ENCODE measurements at regions not wholly inside any gene's neighbourhood (a gene's known extent, or its start where the extent isn't known, plus 50 kb on each side); places are given as distances from the start of the nearest gene placed in this dataset.

DNA sequence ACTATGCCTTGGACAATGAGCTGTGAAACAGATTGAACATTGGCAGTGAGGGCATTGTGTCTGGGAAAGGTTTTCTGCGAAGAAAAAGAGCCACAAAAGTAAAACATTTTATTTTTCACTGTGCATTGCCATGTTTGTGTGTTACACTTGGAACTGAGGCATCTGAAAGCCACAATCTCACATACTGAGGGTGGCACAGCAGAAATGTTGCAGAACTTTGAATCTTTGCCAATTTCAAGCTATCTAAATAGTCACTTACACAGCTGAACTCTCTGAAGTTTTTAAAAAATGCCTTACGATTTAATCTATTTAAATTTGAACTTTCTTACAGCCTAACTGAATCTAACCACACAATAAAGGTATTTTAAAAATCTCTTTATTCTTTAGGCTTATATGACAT lies 154.1 kb upstream of the GRM7 start:
- H3K4me3 ChIP-seq (ENCODE audit: low read depth, low read length): no peak overlapping the region
- TF ChIP-seq, protein P1, sequence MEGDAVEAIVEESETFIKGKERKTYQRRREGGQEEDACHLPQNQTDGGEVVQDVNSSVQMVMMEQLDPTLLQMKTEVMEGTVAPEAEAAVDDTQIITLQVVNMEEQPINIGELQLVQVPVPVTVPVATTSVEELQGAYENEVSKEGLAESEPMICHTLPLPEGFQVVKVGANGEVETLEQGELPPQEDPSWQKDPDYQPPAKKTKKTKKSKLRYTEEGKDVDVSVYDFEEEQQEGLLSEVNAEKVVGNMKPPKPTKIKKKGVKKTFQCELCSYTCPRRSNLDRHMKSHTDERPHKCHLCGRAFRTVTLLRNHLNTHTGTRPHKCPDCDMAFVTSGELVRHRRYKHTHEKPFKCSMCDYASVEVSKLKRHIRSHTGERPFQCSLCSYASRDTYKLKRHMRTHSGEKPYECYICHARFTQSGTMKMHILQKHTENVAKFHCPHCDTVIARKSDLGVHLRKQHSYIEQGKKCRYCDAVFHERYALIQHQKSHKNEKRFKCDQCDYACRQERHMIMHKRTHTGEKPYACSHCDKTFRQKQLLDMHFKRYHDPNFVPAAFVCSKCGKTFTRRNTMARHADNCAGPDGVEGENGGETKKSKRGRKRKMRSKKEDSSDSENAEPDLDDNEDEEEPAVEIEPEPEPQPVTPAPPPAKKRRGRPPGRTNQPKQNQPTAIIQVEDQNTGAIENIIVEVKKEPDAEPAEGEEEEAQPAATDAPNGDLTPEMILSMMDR (IDR thresholded peaks at IDR 0.05; ENCODE audit: control insufficient read depth, extremely low read depth, insufficient read depth): no peak

DNA sequence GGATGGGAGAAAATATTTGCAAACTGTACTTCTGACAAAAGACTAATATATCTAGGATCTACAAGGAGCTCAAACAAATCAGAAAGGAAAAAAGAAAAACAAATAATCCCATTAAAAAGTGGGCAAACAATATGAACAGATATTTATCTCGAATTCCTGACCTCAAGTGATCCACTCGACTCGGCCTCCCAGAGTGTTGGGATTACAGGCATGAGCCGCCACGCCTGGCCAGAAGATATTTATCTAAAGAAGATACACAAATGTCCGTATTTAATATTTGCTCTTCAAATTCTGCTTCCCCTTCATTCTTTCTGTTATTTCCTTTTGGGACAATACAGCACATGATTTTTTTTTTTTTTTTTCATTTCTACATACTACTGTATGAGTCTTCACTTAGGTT lies 151.7 kb upstream of the GRM7 start:
- no peak overlapping the region for H3K4me3 ChIP-seq (ENCODE audit: low read depth, low read length)
- DNase-seq (ENCODE audit: low read depth): peak; percentile 93
- TF ChIP-seq, protein P1 (IDR thresholded peaks at IDR 0.05; ENCODE audit: control insufficient read depth, extremely low read depth, insufficient read depth): no peak

More for the DNA sequence above, 154.1 kb upstream of the GRM7 start:
- DNase-seq (ENCODE audit: low read depth): no peak

DNA sequence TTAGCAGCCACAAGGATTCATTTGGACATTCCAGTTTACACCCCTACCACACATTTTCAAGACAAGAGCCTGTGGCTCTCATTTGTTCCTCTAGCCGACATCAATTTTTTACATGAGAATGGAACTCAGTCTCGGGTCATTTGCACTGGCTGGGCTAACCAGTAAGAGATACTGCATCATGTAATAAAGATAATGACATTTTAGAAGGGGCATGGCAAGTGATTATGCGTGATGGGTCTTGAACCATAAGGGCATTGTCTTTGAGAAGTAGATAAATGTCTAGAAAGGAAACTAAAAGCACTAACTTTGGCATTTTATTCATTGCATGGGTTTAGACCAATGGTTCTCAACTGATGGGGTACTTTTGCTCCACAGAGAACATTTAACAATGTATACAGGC lies 146.0 kb upstream of the GRM7 start:
- DNase-seq (ENCODE audit: low read depth): no peak
- H3K4me3 ChIP-seq (ENCODE audit: low read depth, low read length): no peak overlapping the region
- TF ChIP-seq, protein P1 (IDR thresholded peaks at IDR 0.05; ENCODE audit: control insufficient read depth, extremely low read depth, insufficient read depth): no peak

DNA sequence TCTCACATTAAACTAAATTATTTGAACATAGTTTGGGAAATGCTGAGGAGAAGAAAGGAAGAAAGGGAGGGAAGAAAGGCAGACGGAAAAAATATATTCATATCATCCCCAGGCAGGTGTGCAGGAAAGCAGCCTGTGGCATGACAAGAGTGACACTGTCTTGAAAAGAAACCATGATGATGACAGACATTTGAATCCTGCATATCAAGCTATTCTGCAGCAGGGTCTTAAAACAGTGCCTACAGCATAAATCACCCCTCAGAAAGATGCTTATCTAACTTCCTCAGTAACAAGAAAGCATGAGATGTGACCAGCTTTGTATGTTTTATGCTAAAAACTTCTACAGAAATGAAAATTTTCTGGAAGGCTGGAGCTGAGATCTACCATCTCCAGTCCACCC lies 144.5 kb upstream of the GRM7 start:
- no peak overlapping the region for H3K4me3 ChIP-seq (ENCODE audit: low read depth, low read length)
- no peak for DNase-seq (ENCODE audit: low read depth)
- TF ChIP-seq, protein P1 (IDR thresholded peaks at IDR 0.05; ENCODE audit: control insufficient read depth, extremely low read depth, insufficient read depth): no peak

DNA sequence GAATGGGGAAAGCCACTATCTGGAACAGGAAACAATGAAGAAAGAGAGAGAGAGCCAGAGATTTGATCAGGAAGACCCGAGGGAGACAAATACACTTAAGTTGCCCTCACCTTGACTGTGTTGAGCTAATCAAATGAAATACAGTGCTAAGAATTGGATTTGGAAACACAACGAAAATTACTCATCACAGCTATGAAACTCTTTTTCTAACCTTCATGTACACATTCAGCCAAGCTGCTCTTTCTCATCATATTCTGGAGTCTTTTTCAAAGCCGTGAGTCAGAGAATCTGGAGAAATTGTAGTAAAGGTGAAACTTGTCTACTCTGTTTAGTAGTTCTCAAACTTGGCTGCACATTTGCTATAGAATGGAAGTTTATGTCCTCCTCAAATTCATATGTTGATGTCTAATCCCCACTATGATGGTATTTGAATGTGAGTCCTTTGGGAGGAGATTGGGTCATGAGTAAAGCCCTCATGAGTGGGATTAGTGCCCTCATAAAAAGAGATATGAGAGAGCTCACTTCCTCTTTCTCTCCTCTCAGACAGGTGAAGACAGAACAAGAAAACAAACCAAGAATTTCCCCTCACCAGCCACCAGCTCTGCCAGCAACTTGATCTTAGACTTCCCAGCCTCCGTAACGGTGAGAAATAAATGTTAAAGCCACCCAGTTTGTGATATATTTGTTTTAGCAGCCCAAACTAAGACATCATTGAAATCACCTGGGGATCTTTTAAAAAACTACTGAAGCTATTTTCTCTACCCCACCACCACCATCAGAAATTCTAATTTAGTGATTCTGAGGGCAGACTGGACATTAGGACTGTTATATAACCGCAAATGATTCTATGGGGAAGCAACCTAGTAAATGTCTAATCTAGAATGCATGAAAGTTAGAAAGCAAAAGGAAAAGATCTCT lies 143.6 kb upstream of the GRM7 start:
- no peak overlapping the region for H3K4me3 ChIP-seq (ENCODE audit: low read depth, low read length)
- TF ChIP-seq, protein P1 (IDR thresholded peaks at IDR 0.05; ENCODE audit: control insufficient read depth, extremely low read depth, insufficient read depth): no peak
- DNase-seq (ENCODE audit: low read depth): no peak

DNA sequence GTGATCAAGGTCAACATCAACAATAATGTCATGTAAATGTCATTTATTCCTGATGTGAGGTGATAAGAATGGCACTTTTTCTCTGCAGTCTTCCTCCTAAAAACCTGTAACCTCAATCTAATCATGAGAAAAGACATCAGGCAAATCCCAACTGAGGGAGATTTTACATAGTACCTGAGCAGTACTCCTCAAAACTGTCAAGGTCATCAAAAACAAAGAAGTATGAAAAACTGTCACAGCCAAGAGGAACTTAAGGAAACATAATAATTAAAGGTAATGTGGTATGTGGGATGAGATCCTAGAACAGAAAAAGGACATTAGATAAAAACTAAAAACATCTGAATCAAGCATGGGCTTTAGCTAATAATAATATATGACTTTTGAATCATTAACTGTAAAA lies 140.9 kb upstream of the GRM7 start:
- no peak for DNase-seq (ENCODE audit: low read depth)
- TF ChIP-seq, protein P1 (IDR thresholded peaks at IDR 0.05; ENCODE audit: control insufficient read depth, extremely low read depth, insufficient read depth): no peak
- no peak overlapping the region for H3K4me3 ChIP-seq (ENCODE audit: low read depth, low read length)

DNA sequence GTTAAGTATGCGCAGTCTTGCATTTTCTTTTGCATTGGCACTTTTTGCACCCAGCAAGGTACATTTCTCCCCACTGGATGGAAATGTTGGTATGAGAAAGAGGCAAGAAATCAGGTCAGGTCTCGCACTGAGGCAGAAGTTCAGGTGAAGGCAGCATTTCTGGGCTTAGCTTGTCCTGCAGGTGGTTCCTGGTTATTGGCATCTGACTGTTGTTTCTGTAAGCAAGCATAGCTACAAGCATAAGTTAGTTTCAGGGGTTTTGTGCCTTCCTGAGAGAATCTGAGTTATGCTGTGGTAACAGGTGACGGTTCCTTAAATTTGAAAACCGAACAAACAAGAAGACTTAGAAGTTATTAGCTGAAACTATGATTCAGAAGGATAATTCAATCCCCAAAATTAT lies 139.4 kb upstream of the GRM7 start:
- no peak overlapping the region for H3K4me3 ChIP-seq (ENCODE audit: low read depth, low read length)
- TF ChIP-seq, protein P1 (IDR thresholded peaks at IDR 0.05; ENCODE audit: control insufficient read depth, extremely low read depth, insufficient read depth): no peak
- no peak for DNase-seq (ENCODE audit: low read depth)
